DND-41 (cell line): ENCODE measurements at regions not wholly inside any gene's neighbourhood (a gene's known extent, or its start where the extent isn't known, plus 50 kb on each side); places are given as distances from the start of the nearest gene placed in this dataset.

Experiments
- EZH2 ChIP-seq: IDR thresholded peaks from 3 replicates; pipeline ENCODE4 v1.6.1; 2012; ENCODE audit warnings: borderline replicate concordance, low read depth, mild to moderate bottlenecking, moderate library complexity, low read length, inconsistent platforms; ENCODE audit not compliant: severe bottlenecking
- TF ChIP-seq, protein P1 (sequence below): IDR thresholded peaks from 2 replicates; pipeline ENCODE4 v1.5.1; 2012; ENCODE audit warnings: borderline replicate concordance, low read length, moderate library complexity, mild to moderate bottlenecking; ENCODE audit not compliant: poor library complexity, severe bottlenecking; ENCODE audit errors: extremely low read depth

DNA sequence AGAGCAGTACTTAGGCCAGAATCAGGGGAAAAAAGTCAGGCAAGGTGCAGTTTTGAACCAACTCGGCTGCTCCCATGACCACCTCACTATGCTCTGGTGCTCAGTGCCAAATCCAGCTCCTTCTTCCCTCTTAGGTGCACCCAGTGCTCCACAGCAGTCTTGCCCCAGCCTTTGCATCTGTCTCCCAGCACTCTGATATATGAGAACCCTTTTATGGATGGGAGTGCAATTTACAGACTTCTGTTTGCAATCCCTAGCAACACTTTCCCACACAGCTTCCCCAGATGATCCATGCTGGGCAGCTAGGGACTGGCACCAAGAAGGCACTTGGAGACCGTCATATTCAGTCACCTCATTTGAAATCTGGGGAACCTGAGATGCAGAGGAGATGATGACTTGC, 267.9 kb upstream of the CCL2 start:
- TF ChIP-seq, protein P1, sequence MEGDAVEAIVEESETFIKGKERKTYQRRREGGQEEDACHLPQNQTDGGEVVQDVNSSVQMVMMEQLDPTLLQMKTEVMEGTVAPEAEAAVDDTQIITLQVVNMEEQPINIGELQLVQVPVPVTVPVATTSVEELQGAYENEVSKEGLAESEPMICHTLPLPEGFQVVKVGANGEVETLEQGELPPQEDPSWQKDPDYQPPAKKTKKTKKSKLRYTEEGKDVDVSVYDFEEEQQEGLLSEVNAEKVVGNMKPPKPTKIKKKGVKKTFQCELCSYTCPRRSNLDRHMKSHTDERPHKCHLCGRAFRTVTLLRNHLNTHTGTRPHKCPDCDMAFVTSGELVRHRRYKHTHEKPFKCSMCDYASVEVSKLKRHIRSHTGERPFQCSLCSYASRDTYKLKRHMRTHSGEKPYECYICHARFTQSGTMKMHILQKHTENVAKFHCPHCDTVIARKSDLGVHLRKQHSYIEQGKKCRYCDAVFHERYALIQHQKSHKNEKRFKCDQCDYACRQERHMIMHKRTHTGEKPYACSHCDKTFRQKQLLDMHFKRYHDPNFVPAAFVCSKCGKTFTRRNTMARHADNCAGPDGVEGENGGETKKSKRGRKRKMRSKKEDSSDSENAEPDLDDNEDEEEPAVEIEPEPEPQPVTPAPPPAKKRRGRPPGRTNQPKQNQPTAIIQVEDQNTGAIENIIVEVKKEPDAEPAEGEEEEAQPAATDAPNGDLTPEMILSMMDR: no peak
- TF ChIP-seq EZH2: no peak
